GM18951 (cell line): ENCODE measurements at regions not wholly inside any gene's neighbourhood (a gene's known extent, or its start where the extent isn't known, plus 50 kb on each side); places are given as distances from the start of the nearest gene placed in this dataset.
"Not testable (repeated sequence)": the region's sequence is repeated elsewhere in the genome, so short reads cannot be mapped to it uniquely, and the experiment has no call there.

Experiments used
- POLR2A ChIP-seq: IDR thresholded peaks from 4 replicates; pipeline ENCODE4 v1.6.1; 2011; ENCODE audit warnings: mild to moderate bottlenecking; ENCODE audit not compliant: insufficient read length, insufficient read depth; ENCODE audit errors: extremely low read depth
- in situ Hi-C: fragments of 300-500 bp; cut with MboI; formaldehyde crosslinking; loops from one replicate; pipeline ENCODE4 v1.12.0; 2022; ENCODE audit warnings: low sequenced_read_pairs, mixed read lengths, inconsistent platforms; ENCODE audit not compliant: unreplicated experiment

DNA sequence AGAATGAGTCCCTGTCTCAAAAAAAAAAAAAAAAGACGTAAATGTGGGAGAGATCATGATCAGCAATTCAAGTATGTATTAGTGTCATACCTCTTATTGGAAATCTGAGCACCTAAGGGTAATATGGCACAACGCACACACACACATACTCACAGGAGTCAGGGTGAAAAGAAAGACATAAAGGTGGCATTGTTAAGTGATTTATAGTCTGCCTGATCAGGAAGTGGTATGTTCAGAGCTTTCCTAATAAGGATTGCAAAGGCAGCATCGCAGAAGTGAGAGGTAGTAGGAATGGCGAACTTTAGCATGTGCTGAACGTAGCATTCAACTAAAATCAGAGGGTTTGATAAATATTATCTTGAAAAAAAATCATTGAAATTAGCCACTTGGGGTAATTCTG is 854.3 kb downstream of the METTL15 start:
- no peak for TF ChIP-seq POLR2A
- in situ Hi-C loops, result no loop called here

DNA sequence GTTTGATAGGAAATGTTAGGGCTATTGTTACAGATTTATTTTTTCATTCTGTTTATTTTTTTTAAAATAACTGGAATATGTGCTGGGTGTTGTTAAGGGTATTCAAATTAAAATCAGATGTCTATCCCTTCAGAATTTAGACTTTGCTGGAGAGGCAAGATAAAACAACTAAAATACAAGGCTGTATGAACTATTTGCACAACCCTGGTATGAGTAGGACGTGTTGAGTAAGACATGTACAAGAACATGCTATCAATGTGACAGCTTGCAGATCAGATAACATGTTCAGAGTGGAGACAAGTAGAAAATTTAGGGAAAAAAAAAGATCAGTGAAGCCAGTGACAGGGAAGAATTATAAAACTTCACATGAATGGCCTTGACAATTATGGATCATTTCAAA is 853.5 kb downstream of the METTL15 start:
- in situ Hi-C loops, result no loop called here
- TF ChIP-seq POLR2A, result no peak

- in situ Hi-C loops, result no loop called here
- no peak for TF ChIP-seq POLR2A
Measured at GRCh38 chr11:28956446-28956845, 848.3 kb downstream of the METTL15 start.

GRCh38 chr11:28951191-28951590 is 843.0 kb downstream of the METTL15 start:
- no peak for TF ChIP-seq POLR2A
- in situ Hi-C loops, result no loop called here

GRCh38 chr11:28939381-28939780 is 831.2 kb downstream of the METTL15 start:
- no peak for TF ChIP-seq POLR2A
- in situ Hi-C loops, result no loop called here

GRCh38 chr11:28938091-28938490 is 829.9 kb downstream of the METTL15 start:
- TF ChIP-seq POLR2A, result no peak
- in situ Hi-C loops, result no loop called here

- no peak for TF ChIP-seq POLR2A
- in situ Hi-C loops, result no loop called here
Measured at GRCh38 chr11:28932940-28933339, 824.8 kb downstream of the METTL15 start.

DNA sequence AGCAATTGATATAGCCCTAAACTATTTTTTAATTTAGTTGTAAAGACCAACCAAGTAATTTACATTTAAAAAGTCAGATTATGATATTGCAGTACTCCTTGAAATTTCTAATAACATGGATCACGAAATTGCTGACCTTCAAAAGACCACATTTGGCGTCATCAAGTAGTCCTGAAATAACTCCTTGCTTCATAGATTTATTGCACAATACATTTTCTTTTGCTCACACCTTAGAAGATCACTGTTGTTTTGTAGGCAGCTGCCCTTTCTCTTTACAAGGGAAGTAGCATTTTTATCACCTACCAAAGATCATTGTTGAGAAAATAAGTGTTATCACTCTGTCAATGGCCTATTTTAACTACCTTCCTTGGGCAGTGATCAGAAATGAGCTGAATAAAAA is 815.8 kb downstream of the METTL15 start:
- no peak for TF ChIP-seq POLR2A
- in situ Hi-C loops, result no loop called here

- in situ Hi-C loops, result no loop called here
- TF ChIP-seq POLR2A, result no peak
Measured at GRCh38 chr11:28922386-28922981, 814.3 kb downstream of the METTL15 start.

GRCh38 chr11:28919194-28919593 is 811.0 kb downstream of the METTL15 start:
- in situ Hi-C loops, result no loop called here
- TF ChIP-seq POLR2A, result no peak

DNA sequence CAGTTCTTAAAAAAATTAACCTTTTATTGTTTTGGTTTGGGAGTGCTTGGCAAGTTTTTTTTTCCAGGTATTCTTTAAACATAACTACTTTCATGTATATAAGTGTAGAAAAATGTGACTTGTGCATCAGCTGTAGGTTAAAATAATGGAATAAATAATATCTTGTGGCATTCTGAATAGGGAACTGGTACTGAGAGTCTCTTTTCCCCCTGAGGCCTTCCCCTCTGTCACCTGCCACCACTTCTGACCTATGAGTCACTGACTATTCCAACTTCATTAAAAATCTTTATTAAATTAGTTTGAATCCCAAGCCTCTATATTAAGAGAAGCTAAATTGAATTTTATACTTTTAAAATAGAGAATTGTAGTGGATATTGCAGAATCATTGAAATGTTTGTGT is 805.7 kb downstream of the METTL15 start:
- in situ Hi-C loops, result no loop called here
- TF ChIP-seq POLR2A, result no peak

- in situ Hi-C loops, result no loop called here
- TF ChIP-seq POLR2A, result no peak
Measured at GRCh38 chr11:28911829-28912228, 803.6 kb downstream of the METTL15 start.

DNA sequence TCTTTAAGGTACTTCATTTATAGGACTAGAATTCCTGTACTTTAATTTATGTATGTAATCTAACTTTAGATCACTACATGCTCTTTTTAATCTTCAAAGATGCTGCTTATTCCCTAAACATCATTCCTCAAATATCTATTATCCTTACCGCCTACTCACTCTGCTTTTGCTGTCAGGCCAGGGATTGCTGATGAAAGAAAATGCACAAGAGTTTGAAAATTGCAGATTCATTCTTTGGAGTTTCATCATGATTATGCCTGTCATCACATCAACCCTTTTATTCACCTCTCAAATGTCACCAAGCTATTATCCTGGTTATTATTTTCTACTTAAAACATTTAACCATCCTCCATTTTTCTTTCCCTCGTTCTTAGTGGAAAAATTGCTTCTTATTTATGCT is 802.7 kb downstream of the METTL15 start:
- in situ Hi-C loops, result no loop called here
- TF ChIP-seq POLR2A, result no peak

DNA sequence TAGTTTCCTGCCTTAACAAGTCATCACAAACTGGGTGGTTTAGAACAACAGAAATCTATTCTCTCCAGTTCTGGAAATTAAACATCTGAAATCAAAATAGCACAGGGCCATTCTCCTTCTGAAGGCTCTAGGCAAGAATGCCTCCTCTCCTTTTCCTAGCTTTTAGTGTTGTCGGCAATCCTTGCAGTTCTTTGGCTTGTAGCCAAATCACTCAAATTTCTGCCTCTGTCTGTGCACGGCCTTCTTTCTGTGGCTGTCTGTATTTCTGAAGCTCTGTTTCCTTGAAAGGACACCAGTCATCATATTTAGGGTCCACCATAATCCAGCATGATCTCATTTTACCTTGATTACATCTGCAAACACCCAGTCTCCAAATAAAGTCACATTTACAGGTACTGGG is 795.5 kb downstream of the METTL15 start:
- in situ Hi-C loops, result no loop called here
- TF ChIP-seq POLR2A, result no peak

DNA sequence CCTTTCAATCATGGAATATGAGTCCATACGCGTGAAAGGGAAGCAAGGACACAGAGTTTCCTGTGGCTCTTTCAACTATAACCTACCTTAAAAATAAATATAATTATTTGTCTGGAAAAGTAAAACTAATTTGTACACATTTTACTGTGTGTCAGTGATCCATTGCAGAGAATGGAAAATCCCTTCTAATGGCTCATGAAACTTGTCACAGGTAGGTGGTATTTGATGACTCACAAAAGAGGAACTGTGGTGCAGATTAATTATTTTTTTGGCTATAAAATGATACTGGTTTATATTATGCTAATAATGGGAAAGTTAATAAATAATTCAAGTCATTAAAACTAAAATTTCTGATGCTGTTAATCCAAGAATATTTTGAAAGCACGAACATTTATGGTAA is 792.2 kb downstream of the METTL15 start:
- in situ Hi-C loops, result no loop called here
- no peak for TF ChIP-seq POLR2A

DNA sequence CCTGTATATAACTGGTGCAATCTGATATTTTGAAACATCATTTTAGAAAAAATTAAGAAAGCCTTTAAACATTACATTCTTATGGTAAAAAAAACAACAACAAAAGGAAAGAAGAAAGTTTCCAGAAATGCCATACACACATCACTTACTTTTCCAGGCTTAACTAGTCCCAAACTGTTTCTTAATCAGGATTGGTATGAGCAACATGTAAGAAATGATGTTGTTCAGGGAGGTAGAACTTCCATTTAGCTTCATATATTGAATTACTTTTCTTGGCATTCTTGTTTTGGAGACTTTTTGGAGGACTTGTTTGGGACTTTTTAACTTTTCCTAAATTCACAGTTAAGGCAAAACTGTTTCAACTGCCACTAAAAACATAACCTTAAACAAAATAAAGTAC is 791.5 kb downstream of the METTL15 start:
- in situ Hi-C loops, result no loop called here
- TF ChIP-seq POLR2A, result no peak

- in situ Hi-C loops, result not testable (repeated sequence)
Measured at GRCh38 chr11:28890601-28891040, 782.4 kb downstream of the METTL15 start.
